Thyroid gland (tissue), 4 donors: ENCODE measurements at regions not wholly inside any gene's neighbourhood (a gene's known extent, or its start where the extent isn't known, plus 50 kb on each side); places are given as distances from the start of the nearest gene placed in this dataset.

Source experiments
- DNase-seq, 2 donors: peaks; one replicate each; pipeline ENCODE4 v3.0.0-alpha.2; 2019
- H3K27ac ChIP-seq, 3 donors: fragments of 200-600 bp; sonication (generic); 1 replicate in 2 of 3; 2 replicates in 1 of 3; pipeline ENCODE4 v1.5.1; 2016 to 2019; ENCODE audit warnings: mild to moderate bottlenecking in 1 of 3, moderate library complexity in 1 of 3
- H3K27me3 ChIP-seq: fragments of 200-600 bp; sonication (generic); one replicate; pipeline ENCODE4 v1.5.1; 2019
- H3K36me3 ChIP-seq, 2 donors: fragments of 200-600 bp; sonication (generic); one replicate each; pipeline ENCODE4 v1.5.1; 2016 to 2019
- H3K4me1 ChIP-seq, 2 donors: fragments of 200-600 bp; sonication (generic); one replicate each; pipeline ENCODE4 v1.5.1; 2017 to 2019
- H3K4me3 ChIP-seq, 3 donors: fragments of 200-600 bp; sonication (generic); replicated peaks in 1 of 3; 1 replicate in 2 of 3; 2 replicates in 1 of 3; pipeline ENCODE4 v1.5.1; 2016; ENCODE audit warnings: mild to moderate bottlenecking in 1 of 3
- H3K9me3 ChIP-seq: fragments of 200-600 bp; sonication (generic); one replicate; pipeline ENCODE4 v1.5.1; 2017
- CTCF ChIP-seq, 6 experiments: fragments of 200-600 bp in 3 of 6; fragments of 450-650 bp in 3 of 6; sonication (generic) in 3 of 6; IDR thresholded peaks; one replicate each; pipeline ENCODE4 v1.5.1; 2016 to 2019; ENCODE audit warnings: antibody characterized with exemption in 6 of 6, mild to moderate bottlenecking in 2 of 6, inconsistent platforms in 1 of 6, moderate library complexity in 1 of 6
- POLR2A ChIP-seq, 2 donors: fragments of 450-650 bp; IDR thresholded peaks; one replicate each; pipeline ENCODE4 v1.6.1; 2017; ENCODE audit warnings: antibody characterized with exemption in 2 of 2, mild to moderate bottlenecking in 2 of 2, moderate library complexity in 1 of 2
- whole genome bisulfite sequencing, 2 donors: methylation state at CpG; one replicate each; pipeline ENCODE4 v1.1.5; 2017; 5-methylcytosine and 5-hydroxymethylcytosine counted together
- intact Hi-C: fragments of 100-400 bp; cut with DNase I; formaldehyde crosslinking; loops from one replicate; pipeline ENCODE4 v1.15.1; 2023

- intact Hi-C loops, result no loop called here
- Histone ChIP-seq H3K27ac (no peak overlapping the region), H3K4me3 (no peak overlapping the region), H3K36me3 (no peaks in the 10 kb centered on the region), H3K9me3 (no peaks in the 10 kb centered on the region), H3K4me1 (no peaks in the 10 kb centered on the region), H3K27me3 (no peaks in the 10 kb centered on the region)
- no peak for TF ChIP-seq CTCF (IDR thresholded peaks at IDR 0.05)
- no peak for TF ChIP-seq POLR2A (IDR thresholded peaks at IDR 0.05)
- 90 to 93% methylated on average over 3 of the region's 3 CpGs for WGBS, 2 donors
- no peak for DNase-seq
These were observed 311.6 kb downstream of the PDGFC start for GRCh38 chr4:156659983-156660382.

GRCh38 chr4:156659570-156659969 is 312.0 kb downstream of the PDGFC start:
- intact Hi-C loops, result no loop called here
- peak; percentile 8 to 27 for DNase-seq
- TF ChIP-seq CTCF (IDR thresholded peaks at IDR 0.05) (no peak), POLR2A (IDR thresholded peaks at IDR 0.05) (no peak)
- Histone ChIP-seq H3K9me3 (no peaks in the 10 kb centered on the region), H3K36me3 (no peaks in the 10 kb centered on the region), H3K4me1 (no peaks in the 10 kb centered on the region), H3K27me3 (no peaks in the 10 kb centered on the region), H3K27ac (no peak overlapping the region), H3K4me3 (no peak overlapping the region)
- 50 to 56% methylated on average over 2 of the region's 2 CpGs for WGBS, 2 donors

GRCh38 chr4:156656896-156657295 is 314.7 kb downstream of the PDGFC start:
- no peaks in the 10 kb centered on the region for H3K4me1 ChIP-seq
- WGBS, 2 donors, result 78 to 80% methylated on average over 2 of the region's 2 CpGs
- TF ChIP-seq CTCF (IDR thresholded peaks at IDR 0.05), result no peak
- no peak for TF ChIP-seq POLR2A (IDR thresholded peaks at IDR 0.05)
- no peaks in the 10 kb centered on the region for H3K9me3 ChIP-seq
- intact Hi-C loops, result no loop called here
- H3K4me3 ChIP-seq, result no peak overlapping the region
- DNase-seq, result no peak
- H3K27ac ChIP-seq, result no peak overlapping the region
- no peaks in the 10 kb centered on the region for H3K27me3 ChIP-seq
- H3K36me3 ChIP-seq, result no peaks in the 10 kb centered on the region

GRCh38 chr4:156654410-156654809 is 317.2 kb downstream of the PDGFC start:
- Histone ChIP-seq H3K4me1 (no peaks in the 10 kb centered on the region), H3K4me3 (no peak overlapping the region), H3K27me3 (no peaks in the 10 kb centered on the region), H3K9me3 (no peaks in the 10 kb centered on the region), H3K36me3 (no peaks in the 10 kb centered on the region), H3K27ac (no peak overlapping the region)
- TF ChIP-seq CTCF (IDR thresholded peaks at IDR 0.05) (no peak), POLR2A (IDR thresholded peaks at IDR 0.05) (no peak)
- intact Hi-C loops, result no loop called here
- DNase-seq, result no peak
- WGBS, 2 donors, result 73 to 82% methylated on average over 5 of the region's 5 CpGs

- Histone ChIP-seq H3K4me1 (no peaks in the 10 kb centered on the region), H3K36me3 (no peaks in the 10 kb centered on the region), H3K9me3 (no peaks in the 10 kb centered on the region), H3K27ac (no peak overlapping the region), H3K4me3 (no peak overlapping the region), H3K27me3 (no peaks in the 10 kb centered on the region)
- no peak for DNase-seq
- TF ChIP-seq POLR2A (IDR thresholded peaks at IDR 0.05) (no peak), CTCF (IDR thresholded peaks at IDR 0.05) (no peak)
- intact Hi-C loops, result no loop called here
These were observed 327.8 kb downstream of the PDGFC start for GRCh38 chr4:156643826-156644225.
